K562 (cell line): ENCODE measurements at regions not wholly inside any gene's neighbourhood (a gene's known extent, or its start where the extent isn't known, plus 50 kb on each side); places are given as distances from the start of the nearest gene placed in this dataset.

Source experiments
- ATAC-seq: fragments of 200-7000 bp; cut with Tn5 transposase; 3 replicates; pipeline ENCODE4 v1.9.1; 2020; ENCODE audit warnings: moderate library complexity
- BruUV-seq: library from RNA; stranded (reverse); fragments of 400-500 nt; replicated peaks from 2 replicates; lab custom pipeline; 2021; lab: Mats Ljungman, UMichigan
- CTCF ChIA-PET: fragments of 300-600 bp; formaldehyde crosslinking; extraction: SDS; loops from one replicate; lab custom pipeline; 2021; ENCODE audit warnings: low intra/inter-chr PET ratio; lab: Yijun Ruan, JAX
- POLR2A ChIA-PET: fragments of 300-600, 350-650 bp; sonication (Branson Sonifier 250); formaldehyde crosslinking; extraction: SDS; loops from one replicate; lab custom pipeline; 2021; ENCODE audit warnings: antibody characterized with exemption, inconsistent platforms; lab: Yijun Ruan, JAX
- DNase-seq, 4 experiments: peaks; one replicate each; pipeline versions ENCODE4 v3.0.0 to v3.0.0-alpha.2; 2011 to 2018; ENCODE audit warnings: low spot score in 3 of 4, mixed read lengths in 3 of 4; ENCODE audit errors: extremely low read depth in 1 of 4
- FAIRE-seq: peaks from 2 replicates; lab custom pipeline; 2011; peaks lifted over from hg19 to GRCh38; lab: Jason Lieb, UNC
- H2AFZ ChIP-seq: 2 replicates; pipeline ENCODE4 v1.6.0; 2011; ENCODE audit warnings: low read depth, low read length, control low read depth, inconsistent platforms
- H3K27ac ChIP-seq: fragments of 200-600 bp; 3 replicates; pipeline ENCODE4 v1.8.0; 2011; ENCODE audit warnings: low read depth, mild to moderate bottlenecking, control low read depth, inconsistent platforms, low read length, moderate library complexity, mixed read lengths; ENCODE audit errors: extremely low read depth
- H3K27me3 ChIP-seq, 2 experiments: fragments of 300-600 bp in 1 of 2; 2 replicates in 1 of 2; 3 replicates in 1 of 2; pipeline versions ENCODE4 v1.6.0 to v1.8.0; 2011; ENCODE audit warnings: inconsistent platforms in 2 of 2, low read length in 2 of 2, mild to moderate bottlenecking in 1 of 2, mixed read lengths in 1 of 2, moderate library complexity in 1 of 2; ENCODE audit not compliant: control insufficient read depth in 2 of 2, insufficient read depth in 2 of 2
- H3K36me3 ChIP-seq: fragments of 300-600 bp; 3 replicates; pipeline ENCODE4 v1.8.0; 2011; ENCODE audit warnings: mild to moderate bottlenecking, low read length, inconsistent platforms; ENCODE audit not compliant: control insufficient read depth, insufficient read depth
- H3K4me1 ChIP-seq, 2 experiments: fragments of 200-600 bp in 1 of 2; replicated peaks in 1 of 2; 2 replicates in 1 of 2; 3 replicates in 1 of 2; pipeline versions ENCODE4 v1.5.1 to v1.8.0; 2011; ENCODE audit warnings: inconsistent platforms in 2 of 2, low read length in 2 of 2, mild to moderate bottlenecking in 1 of 2, mixed read lengths in 1 of 2, moderate library complexity in 1 of 2; ENCODE audit not compliant: control insufficient read depth in 2 of 2, insufficient read depth in 2 of 2
- H3K4me2 ChIP-seq: 2 replicates; pipeline ENCODE4 v1.6.1; 2011; ENCODE audit warnings: low read length, control low read depth, inconsistent platforms, mixed read lengths; ENCODE audit not compliant: insufficient read depth
- H3K4me3 ChIP-seq: fragments of 200-600 bp; sonication (generic), shearing (Covaris generic); 2 replicates; pipeline ENCODE4 v1.5.1; 2016; ENCODE audit warnings: control low read depth, inconsistent platforms
- H3K79me2 ChIP-seq: fragments of 200-600 bp; 3 replicates; pipeline ENCODE4 v1.8.0; 2011; ENCODE audit warnings: low read length, inconsistent platforms; ENCODE audit not compliant: control insufficient read depth, insufficient read depth
- H3K9ac ChIP-seq, 2 experiments: 2 replicates each; pipeline versions ENCODE4 v1.6.0 to v1.6.1; 2011; ENCODE audit warnings: low read depth in 2 of 2, low read length in 2 of 2, control low read depth in 1 of 2, inconsistent platforms in 1 of 2, mild to moderate bottlenecking in 1 of 2, mixed read lengths in 1 of 2; ENCODE audit not compliant: insufficient read depth in 1 of 2
- H3K9me1 ChIP-seq: one replicate; pipeline ENCODE4 v1.6.0; 2011; ENCODE audit warnings: inconsistent platforms, mild to moderate bottlenecking, low read length, moderate library complexity; ENCODE audit not compliant: control insufficient read depth, insufficient read depth
- H3K9me3 ChIP-seq: replicated peaks from 2 replicates; pipeline ENCODE4 v1.5.1; 2011; ENCODE audit warnings: low read depth, low read length, inconsistent platforms; ENCODE audit not compliant: control insufficient read depth, insufficient read depth
- H4K20me1 ChIP-seq: replicated peaks from 2 replicates; pipeline ENCODE4 v1.6.1; 2011; ENCODE audit warnings: low read length, inconsistent platforms, mixed read lengths; ENCODE audit not compliant: control insufficient read depth, insufficient read depth
- CREBBP ChIP-seq: IDR thresholded peaks from one replicate; pipeline ENCODE4 v1.6.1; 2012; ENCODE audit warnings: low read depth, mild to moderate bottlenecking, control low read depth, inconsistent platforms, low read length
- HMBOX1 ChIP-seq: sonication (generic); IDR thresholded peaks from 2 replicates; pipeline ENCODE4 v1.6.1; 2016
- TAF9B ChIP-seq: fragments of 450-650 bp; IDR thresholded peaks from 2 replicates; pipeline ENCODE4 v1.6.1; 2018; ENCODE audit warnings: mild to moderate bottlenecking; ENCODE audit not compliant: partially characterized antibody
- ZNF239 ChIP-seq: fragments of 250-450 bp; sonication (Bioruptor Pico); IDR thresholded peaks from 2 replicates; pipeline ENCODE4 v1.4.0; 2020; ENCODE audit warnings: mild to moderate bottlenecking
- ZNF518B ChIP-seq: fragments of 250-450 bp; sonication (Bioruptor Pico); IDR thresholded peaks from 2 replicates; pipeline ENCODE4 v1.5.0; 2021; ENCODE audit warnings: mild to moderate bottlenecking, moderate library complexity
- ZNF589 ChIP-seq: fragments of 200-800 bp; sonication (Bioruptor generic); IDR thresholded peaks from 2 replicates; pipeline ENCODE4 v1.6.1; 2016; ENCODE audit warnings: low read depth, missing genetic modification characterization, missing compliant biosample characterization
- ZNF707 ChIP-seq: fragments of 250-450 bp; sonication (Bioruptor Pico); conservative IDR thresholded peaks from 2 replicates; pipeline ENCODE4 v1.8.0; 2022; ENCODE audit warnings: inconsistent platforms, mild to moderate bottlenecking, moderate library complexity
- ZSCAN29 ChIP-seq: fragments of 450-650 bp; IDR thresholded peaks from 2 replicates; pipeline ENCODE4 v1.6.1; 2017
- WGBS: fragments of 100-300 bp; shearing (Covaris generic); methylation state at CpG from one replicate; pipeline ENCODE4 v1.1.6; 2016; ENCODE audit warnings: low coverage, mixed read lengths; ENCODE audit not compliant: insufficient coverage; ENCODE audit errors: missing lambda C conversion rate; 5-methylcytosine and 5-hydroxymethylcytosine counted together
- in situ Hi-C: fragments of 300-500 bp; cut with MboI; formaldehyde crosslinking; loops from 4 replicates; pipeline ENCODE4 v1.15.0; 2018; ENCODE audit warnings: inconsistent platforms, mixed read lengths
- intact Hi-C: fragments of 100-400 bp; cut with micrococcal nuclease; formaldehyde crosslinking; loops from 2 replicates; pipeline ENCODE4 v1.14.2; 2022

- H3K4me1 ChIP-seq = no peaks in the 10 kb centered on the region
- H3K4me2 ChIP-seq = no peak overlapping the region
- no peak overlapping the region for H3K4me3 ChIP-seq
- in situ Hi-C loops (loop anchor here (25.0 kb wide), 1 partner anchor 904 kb away; no protein-coding TSS in a partner anchor), intact Hi-C loops (no loop called here)
- TF ChIP-seq CREBBP = no peak
- FAIRE-seq = no peak
- no peak overlapping the region for H3K27ac ChIP-seq
- H4K20me1 ChIP-seq = peaks cover 10% of the 10 kb centered on the region; the same call in 1 of the 2 replicates
- H3K79me2 ChIP-seq = no peaks in the 10 kb centered on the region
- H2AFZ ChIP-seq = no peak overlapping the region
- no peak overlapping the region for H3K9ac ChIP-seq
- ATAC-seq = no peak
- peaks cover 0 to 4% of the 10 kb centered on the region in 2 experiments; a peak in 1 of 5 replicates for H3K27me3 ChIP-seq
- no peaks in the 10 kb centered on the region for H3K9me1 ChIP-seq
- BruUV-seq = no TSS peak
- ChIA-PET POLR2A (interaction anchor here (0.6 to 0.7 kb wide), 2 partner anchors 306 to 476 kb away, joined by 4 read pairs; no protein-coding TSS in a partner anchor), CTCF (no interaction called here)
- DNase-seq = no peak
- 11% methylated on average over 13 of the region's 19 CpGs for WGBS
- no peaks in the 10 kb centered on the region for H3K36me3 ChIP-seq
- H3K9me3 ChIP-seq = no peaks in the 10 kb centered on the region
Measured at GRCh38 chr22:48491451-48491941, 1336.2 kb downstream of the BRD1 start.

GRCh38 chr22:48490500-48491411, 1336.9 kb downstream of the BRD1 start:
- Histone ChIP-seq H3K36me3 (no peaks in the 10 kb centered on the region), H3K79me2 (no peaks in the 10 kb centered on the region), H3K9me3 (no peaks in the 10 kb centered on the region), H3K4me1 (no peaks in the 10 kb centered on the region), H3K27ac (no peak overlapping the region), H3K9me1 (no peaks in the 10 kb centered on the region), H3K9ac (no peak overlapping the region), H3K4me2 (no peak overlapping the region), H3K4me3 (no peak overlapping the region), H2AFZ (no peak overlapping the region), H3K27me3 (peaks cover 0 to 4% of the 10 kb centered on the region in 2 experiments; a peak in 1 of 5 replicates), H4K20me1 (peaks cover 10% of the 10 kb centered on the region; the same call in 1 of the 2 replicates)
- FAIRE-seq (no peak), ATAC-seq (no peak), DNase-seq (no peak)
- CTCF ChIA-PET = no interaction called here
- POLR2A ChIA-PET = interaction anchor here (0.6 kb wide), 1 partner anchor 475 kb away, joined by 4 read pairs; no protein-coding TSS in a partner anchor
- WGBS = 4% methylated on average over 16 of the region's 51 CpGs
- in situ Hi-C loops (loop anchor here (25.0 kb wide), 1 partner anchor 903 kb away; no protein-coding TSS in a partner anchor), intact Hi-C loops (no loop called here)
- BruUV-seq = no TSS peak
- TF ChIP-seq TAF9B (no peak), HMBOX1 (no peak), ZSCAN29 (no peak), ZNF589 (CRISPR knock-in tag) (no peak), ZNF239 (no peak), ZNF707 (CRISPR knock-in tag) (no peak), ZNF518B (CRISPR knock-in tag) (no peak)
